ENCODE measurements at regions not wholly inside any gene's neighbourhood (a gene's known extent, or its start where the extent isn't known, plus 50 kb on each side); places are given as distances from the start of the nearest gene placed in this dataset.
"Not testable (repeated sequence)": the region's sequence is repeated elsewhere in the genome, so short reads cannot be mapped to it uniquely, and the experiment has no call there.

DNA sequence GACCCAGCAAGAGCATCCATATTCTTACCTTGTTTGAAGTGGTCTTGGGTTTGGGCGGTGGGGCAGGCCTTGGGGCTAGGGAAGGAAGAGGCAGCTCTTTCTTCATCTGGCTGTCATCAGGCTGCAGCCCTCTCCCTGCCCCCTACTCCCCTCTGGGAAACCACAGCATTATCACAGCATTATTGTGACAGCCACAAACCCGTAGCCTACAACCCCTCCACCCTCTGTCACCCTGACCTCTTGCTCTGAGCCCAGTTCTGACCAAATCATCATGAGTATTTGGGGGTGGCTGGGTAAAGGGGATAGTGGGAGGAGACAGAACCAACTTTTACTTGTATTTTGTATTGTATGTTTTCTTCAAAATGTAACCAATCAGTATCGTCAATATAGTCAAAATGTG is 94.3 kb upstream of the ARRDC3 start:
- DNase-seq, result no peak

DNA sequence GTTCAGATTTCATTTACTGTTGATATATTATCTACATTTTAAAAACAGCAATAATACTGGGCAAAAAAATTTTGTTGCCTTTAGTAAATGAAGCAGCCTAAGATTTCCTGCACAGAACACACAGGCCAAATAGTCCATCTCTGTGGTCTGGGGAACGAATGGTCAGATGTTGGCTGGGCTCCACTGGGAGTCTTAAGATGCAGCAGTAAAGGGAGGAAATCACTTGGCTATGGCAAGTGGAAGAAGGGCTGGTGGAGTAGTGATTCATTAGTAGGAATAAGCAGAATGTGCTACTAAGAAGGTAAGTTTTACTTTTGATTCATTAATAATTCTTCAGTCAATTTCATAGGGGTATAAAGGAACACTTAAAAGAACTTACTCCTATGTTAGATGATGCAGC is 91.1 kb upstream of the ARRDC3 start:
- no peak for DNase-seq

DNA sequence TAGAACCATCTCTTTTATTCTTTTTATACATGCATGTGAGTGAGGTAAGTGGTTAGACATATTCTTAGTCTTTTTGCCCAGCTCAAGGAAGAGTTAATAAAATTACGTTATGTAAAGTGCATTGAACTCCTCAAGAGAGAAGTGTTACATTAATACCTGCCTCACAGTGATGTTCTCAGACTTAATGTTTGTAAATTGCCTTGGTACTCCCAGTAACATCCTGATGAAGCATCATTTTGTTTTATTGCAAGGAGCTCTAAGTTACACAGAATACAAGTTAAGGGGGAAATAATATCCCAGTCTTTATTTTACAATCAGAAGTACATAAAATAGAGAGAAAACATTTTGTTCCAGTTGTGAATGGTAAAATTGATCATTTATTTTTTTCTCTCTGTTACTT is 89.5 kb upstream of the ARRDC3 start:
- DNase-seq, result no peak

DNA sequence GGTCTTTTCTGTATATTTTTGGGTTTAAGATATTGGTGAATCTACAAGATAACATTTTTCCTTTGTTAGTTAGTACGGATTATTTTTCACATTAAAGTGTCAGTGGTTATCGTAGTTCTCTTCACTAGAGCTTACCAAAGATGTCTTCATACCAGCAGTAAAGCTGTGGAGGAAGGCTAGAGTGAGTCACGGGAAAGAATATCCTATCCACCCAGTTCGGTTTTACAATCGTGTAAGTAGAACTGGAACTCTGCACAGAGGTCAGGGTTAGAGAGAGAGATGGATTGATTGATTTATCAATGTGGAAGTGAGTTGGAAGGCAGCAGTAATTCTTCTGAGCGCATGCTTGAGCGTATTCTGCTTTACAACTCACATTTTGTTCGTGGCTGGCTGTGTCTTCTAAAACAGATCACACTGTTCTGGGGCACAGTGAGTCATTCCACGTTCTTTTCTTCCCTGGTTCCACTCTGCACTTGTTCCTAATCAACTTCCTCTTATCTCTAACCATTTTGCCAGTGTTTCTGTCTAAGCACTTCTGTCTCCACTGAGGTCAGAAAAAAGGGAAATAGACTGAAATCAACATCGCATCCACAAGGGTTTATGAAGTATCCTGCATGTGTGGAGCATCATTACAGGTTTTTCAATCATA is 86.5 kb upstream of the ARRDC3 start:
- DNase-seq, result peak in 17 of 58 donors; percentile 0 to 71 (median 5)

DNA sequence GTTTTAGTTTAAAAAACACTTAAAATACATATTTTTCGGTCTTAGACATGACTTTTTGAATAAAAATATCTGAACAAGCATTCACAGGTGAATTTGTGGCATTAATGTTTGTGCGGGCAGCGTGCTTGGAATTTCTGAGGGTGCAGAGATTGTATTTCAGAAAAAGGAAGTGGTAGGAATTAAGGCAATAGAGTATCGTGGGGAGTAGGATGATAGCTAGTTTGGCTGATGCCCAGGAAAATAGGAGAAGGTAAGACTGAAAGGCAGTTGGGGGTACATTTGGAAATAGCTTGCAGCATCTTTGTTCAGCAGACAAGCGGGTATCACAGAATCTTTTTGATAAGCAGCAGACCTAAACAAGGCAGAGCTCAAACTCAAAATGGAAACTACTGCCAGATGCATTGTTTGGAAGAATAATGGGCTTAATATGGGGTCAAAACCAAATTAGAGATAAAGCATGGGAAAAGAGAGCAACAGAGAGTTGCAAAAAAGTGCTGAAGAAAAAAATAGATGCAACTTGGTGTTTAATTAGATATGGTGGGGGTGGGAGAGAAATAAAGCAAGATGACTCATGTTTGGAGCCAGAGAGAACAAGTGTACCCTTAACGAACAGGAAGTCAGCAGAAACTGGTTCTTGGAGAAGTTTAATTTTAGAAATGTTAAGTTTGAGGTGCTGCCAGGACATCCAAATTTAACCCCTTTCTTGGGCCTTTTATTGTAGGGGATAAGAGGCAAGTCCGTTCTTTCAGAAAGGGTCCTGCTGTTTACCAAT is 85.7 kb upstream of the ARRDC3 start:
- DNase-seq, result peak in 3 of 58 donors; percentile 1 to 5 (median 1)

DNA sequence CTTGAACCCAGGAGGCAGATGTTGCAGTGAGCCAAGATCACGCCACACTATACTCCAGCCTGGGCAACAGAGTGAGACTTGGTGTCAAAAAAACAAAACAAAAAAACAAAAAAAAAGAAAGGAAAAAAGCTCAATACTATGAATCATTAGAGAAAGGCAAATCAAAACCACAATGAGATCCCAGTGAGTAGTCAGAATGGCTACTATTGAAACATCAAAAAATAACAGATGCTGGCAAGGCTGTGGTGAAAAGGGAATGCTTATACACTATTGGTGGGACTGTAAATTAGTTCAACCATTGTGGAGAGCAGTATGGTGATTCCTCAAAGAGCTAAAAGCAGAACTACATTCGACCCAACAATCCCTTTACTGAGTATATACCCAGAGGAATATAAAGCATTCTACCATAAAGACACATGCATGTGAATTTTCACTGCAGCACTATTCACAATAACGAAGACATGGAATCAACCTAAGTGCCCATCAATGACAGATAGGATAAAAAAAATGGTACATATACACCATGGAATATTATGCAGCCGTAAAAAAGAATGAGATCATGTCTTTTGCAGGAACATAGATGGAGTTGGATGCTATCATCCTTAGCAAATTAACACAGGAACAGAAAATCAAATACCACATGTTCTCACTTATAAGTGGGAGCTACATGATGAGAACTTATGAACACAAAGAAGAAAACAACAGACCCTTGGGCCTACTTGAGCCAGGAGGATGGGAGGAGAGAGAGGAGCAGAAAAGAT is 81.9 kb upstream of the ARRDC3 start:
- no peak for DNase-seq

DNA sequence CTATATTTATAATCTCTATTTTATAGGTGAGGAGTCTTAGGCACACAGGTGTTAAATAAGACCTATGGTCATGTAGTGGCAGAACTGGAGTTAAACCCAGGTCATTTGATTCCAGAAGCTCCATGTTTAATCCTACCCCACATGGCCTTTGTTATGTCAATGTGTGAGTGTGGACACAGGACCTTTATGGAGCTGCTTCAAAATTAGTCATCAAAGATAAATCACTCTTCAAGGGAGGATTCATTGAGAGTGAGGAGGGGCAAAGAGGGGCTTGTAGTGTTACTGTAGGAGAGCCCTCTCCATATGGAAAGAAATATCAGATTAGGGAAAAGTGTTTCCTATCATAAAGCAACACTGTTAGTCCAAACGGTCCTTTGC is 74.6 kb upstream of the ARRDC3 start:
- DNase-seq, result no peak

DNA sequence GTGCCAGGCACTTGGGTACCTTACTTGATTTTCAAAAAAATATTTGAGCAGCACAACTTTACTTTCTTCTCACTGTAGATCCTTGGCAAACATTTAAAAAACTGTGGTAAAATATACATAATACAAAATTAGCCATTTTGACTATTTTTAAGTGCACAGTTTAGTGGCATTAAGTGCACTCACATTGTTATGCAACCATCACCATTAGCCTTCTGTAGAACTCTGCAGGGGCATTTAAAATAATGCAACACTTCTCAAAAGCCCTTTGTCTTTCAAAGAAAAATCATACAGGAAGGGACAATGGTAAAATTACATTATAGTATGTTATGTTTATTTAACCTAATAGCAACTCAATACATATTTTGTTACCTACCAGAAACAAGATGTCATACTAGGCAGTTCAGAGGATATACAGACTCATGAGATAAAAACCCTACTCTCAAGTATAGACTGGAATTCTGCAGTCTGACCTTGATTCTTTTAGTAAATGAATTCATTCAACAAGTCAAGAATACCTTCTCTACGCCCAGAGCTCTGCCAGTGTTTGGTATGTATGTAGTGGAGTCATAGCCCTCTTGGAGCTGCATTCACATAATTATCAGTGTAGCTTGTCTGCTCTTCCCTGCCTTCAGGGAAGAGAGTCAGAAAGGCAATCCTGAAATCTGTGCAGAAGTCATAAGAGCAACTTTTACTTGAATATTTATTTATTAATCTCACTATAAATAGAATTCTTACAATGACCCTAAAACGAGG is 74.0 kb upstream of the ARRDC3 start:
- DNase-seq, result no peak

DNA sequence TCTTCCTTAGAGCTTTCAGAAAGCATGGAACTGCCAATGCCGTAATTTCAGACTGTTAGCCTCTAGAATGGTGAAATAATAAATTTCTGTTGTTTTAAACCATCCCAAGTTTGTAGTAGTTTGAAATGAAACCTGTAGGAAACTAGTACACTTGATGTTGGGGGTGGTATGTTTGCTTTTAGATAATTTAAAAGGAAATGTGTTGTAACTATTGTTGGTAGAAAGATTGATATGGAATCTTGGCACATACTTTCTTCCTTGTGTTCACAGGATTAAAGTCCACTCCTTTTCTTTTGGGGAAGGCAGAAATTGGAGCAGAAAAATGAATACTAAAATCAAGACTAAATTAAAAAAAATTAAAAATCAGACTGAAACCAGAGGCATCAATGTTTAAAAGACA is 66.0 kb upstream of the ARRDC3 start:
- DNase-seq, result no peak

DNA sequence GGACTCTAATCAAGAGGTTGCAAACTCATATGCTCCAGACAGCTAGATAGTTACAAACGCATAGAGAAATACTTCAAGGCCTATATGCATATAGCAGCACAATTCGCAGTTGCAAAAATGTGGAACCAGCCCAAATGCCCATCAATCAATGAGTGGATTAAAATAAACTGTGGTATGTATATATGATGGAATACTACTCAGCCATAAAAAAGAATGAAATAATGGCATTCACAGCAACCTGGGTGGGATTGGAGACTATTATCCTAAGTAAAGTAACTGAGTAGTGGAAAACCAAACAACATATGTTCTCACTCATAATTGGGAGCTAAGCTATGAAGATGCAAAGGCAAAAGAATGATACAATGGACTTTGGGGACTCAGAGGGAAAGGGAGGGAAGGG is 65.0 kb upstream of the ARRDC3 start:
- not testable (repeated sequence) for DNase-seq

DNA sequence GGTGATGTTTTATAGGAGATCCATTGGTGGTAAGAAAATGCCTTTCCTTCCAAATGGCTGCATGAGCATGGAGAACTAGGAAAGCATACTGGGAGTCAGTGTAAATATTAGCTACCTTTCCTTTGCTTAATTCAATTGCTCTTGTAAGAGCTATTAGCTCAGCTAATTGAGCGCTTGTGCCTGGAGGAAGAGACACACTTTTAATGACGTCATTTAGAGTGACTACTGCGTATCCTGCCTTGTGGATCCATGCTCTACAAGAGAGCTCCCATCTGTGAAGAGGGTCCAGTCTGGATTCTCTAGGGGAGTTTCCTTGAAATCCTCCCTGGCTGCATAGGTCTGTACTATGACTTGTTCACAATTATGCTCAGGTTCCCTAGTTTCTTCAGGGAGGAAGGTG is 63.8 kb upstream of the ARRDC3 start:
- DNase-seq, result not testable (repeated sequence)

DNA sequence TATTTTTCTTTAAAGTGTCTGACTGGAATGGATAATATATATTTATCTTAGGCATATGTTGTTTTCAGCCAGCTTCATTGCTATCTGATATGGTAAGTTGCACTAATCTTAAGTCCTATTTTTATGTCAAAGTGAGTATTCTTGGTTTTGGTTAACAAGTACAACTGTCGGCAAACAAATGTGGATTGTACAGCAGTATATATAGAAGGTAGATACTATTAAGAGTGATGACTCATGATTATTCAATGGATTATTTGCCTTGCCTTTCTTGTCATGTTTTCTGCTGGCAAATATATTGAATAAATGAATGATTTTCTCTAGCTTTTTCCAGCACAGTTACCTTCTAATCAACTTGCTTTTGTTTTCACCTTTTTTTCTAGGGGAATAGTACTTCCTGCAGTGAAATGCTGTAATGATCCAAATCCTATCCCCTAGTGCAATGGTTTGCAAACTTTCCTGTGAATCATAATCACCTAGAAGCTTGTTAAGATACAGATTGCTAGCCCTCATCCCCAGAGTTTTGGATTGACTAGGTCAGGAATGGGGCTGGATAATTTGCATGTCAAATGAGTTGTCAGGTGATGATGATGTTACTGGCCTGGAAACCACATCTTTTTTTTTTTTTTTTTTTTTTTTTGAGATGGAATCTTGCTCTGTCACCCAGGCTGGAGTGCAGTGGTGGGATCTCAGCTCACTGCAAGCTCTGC is 60.8 kb upstream of the ARRDC3 start:
- DNase-seq, result no peak

DNA sequence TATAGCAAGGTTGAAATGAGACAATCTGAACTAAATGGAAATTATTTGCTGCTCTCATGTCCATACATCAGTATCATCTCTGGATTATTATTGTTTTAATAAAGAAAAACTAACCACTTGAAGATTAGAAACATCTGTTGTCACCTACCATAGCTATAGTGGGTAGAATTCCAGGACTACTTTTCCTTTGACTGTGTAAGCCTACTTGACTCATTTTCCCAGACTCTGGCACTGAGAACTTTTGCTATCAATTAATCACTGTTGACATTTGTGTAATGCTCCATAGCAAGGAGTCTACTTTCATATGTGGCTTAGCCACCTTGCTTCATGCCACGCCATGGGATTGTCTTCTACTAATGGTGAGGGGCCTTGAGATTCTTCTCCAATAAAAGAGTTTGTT is 59.9 kb upstream of the ARRDC3 start:
- no peak for DNase-seq

DNA sequence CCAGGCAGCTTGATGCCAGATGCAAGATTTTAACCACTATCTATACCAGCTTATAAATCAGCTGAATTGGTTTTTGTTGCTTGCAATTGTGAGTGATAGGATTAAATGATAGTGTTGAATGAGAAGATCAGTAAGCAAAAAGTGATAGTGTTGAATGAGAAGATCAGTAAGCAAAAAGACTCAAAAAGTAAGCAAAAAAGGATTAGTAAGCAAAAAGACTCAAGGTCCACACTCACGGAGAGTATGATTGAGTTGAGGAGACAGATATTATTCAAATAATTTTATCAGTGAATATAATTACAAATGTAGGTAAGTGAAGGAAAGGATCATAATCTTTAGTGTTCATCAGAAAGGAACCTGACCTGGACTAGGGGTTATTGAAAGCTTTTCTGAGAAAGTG is 58.0 kb upstream of the ARRDC3 start:
- no peak for DNase-seq

DNA sequence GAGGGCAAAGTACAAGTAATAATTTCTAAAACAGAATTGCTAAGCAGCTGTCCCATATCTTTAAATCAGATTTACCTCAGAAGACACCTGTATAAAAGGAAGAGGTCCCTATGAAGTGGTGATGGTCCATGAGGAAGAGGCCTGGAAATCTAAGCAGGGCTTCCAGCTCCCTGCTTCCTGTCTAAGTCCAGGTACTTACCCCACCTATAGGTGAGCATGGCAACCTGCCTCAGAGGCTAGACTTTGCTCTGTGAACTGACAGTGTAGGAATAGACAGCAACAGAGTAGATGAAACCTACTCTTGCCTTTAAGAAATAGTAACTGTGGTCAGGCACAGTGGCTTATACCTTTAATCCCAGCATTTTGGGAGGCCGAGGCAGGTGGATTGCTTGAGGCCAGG is 55.8 kb upstream of the ARRDC3 start:
- no peak for DNase-seq

DNA sequence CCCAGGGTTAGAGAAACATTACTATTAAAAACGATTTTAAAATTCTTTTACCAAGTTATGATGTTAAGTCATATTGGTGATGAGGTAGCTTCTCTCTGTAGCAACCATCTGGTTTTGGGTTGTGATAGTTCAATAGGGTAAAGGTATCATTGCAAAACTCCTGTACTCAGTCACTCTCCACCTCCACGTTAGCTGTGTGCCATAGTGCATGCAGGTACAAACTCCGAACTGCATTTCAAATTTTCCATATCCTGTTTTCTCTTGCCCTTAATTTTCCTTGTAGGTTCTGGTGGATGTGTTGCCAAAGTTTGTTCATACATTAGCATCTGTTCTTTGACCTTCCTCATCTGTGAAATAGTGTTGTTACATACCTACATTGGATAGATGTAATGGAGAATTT is 53.1 kb upstream of the ARRDC3 start:
- no peak for DNase-seq

DNA sequence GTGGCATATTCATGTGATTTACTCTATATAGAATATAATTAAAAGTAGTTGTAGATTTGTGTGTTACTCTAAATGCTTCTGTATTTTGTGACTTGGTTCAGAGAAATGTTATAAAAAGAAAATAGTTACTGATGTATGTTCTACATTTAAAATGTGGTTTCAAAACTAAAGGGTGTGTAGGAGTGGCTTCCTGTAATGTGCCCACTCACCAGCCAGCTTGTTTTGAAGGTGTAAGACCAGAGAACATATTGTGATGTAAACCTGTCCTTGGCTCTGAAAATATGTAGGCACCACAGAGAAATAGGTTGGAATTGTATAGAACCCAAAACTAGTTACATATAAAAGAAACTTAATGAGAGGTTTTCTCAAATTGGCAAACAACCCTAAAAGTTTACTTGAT is 51.2 kb upstream of the ARRDC3 start:
- DNase-seq, result peak in 3 of 58 donors; percentile 2 to 9 (median 2)

DNA sequence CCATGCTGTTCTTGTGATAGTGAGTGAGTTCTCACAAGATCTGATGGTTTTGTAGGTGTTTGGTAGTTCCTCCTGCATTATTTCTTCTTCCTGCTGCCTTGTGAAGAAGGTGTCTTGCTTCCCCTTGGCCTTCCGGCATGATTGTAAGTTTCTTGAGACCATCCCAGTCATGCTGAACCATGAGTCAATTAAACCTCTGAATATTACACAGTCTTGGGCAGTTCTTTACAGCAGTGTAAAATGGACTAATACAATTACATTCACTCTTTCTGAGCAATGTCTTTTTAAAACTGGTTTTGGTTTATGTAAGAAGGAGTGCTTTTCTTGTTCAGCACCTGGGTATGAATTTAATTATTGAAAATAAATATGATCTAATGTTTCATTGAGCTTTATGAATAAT is 50.7 kb upstream of the ARRDC3 start:
- no peak for DNase-seq
